Naive thymus-derived CD8-positive, alpha-beta T cell (primary cell): ENCODE measurements at regions not wholly inside any gene's neighbourhood (a gene's known extent, or its start where the extent isn't known, plus 50 kb on each side); places are given as distances from the start of the nearest gene placed in this dataset.

Experiments
- ATAC-seq, 2 donors: fragments of 150-1000 bp; cut with Tn5 transposase in 1 of 2; sonication (Bioruptor Pico), chemical (Tn5 transposase) in 1 of 2; 1 replicate in 1 of 2; 2 replicates in 1 of 2; pipeline ENCODE4 v1.10.0; 2021; ENCODE audit warnings: mild to moderate bottlenecking in 2 of 2, moderate library complexity in 2 of 2
- POLR2A ChIA-PET: fragments of 350-600 bp; sonication (Branson Sonifier 250); formaldehyde crosslinking; loops from one replicate; lab custom pipeline; 2021; ENCODE audit warnings: antibody characterized with exemption; lab: Charles Lee
- DNase-seq, 10 donors: peaks; one replicate each; pipeline versions ENCODE4 v3.0.0 to v3.0.0-alpha.2; 2020 to 2022
- H3K27ac Mint-ChIP-seq, 10 donors: one replicate each; pipeline ENCODE4 v1.8.0; 2020 to 2022; ENCODE audit warnings: mild to moderate bottlenecking in 10 of 10, mixed read lengths in 10 of 10, moderate library complexity in 4 of 10, inconsistent platforms in 1 of 10
- H3K27me3 Mint-ChIP-seq, 5 donors: one replicate each; pipeline ENCODE4 v1.8.0; 2021 to 2022; ENCODE audit warnings: mixed read lengths in 5 of 5
- H3K36me3 Mint-ChIP-seq, 3 donors: one replicate each; pipeline ENCODE4 v1.8.0; 2020 to 2022; ENCODE audit warnings: mixed read lengths in 3 of 3, mild to moderate bottlenecking in 2 of 3, inconsistent platforms in 1 of 3
- H3K4me1 Mint-ChIP-seq, 4 donors: one replicate each; pipeline ENCODE4 v1.8.0; 2021 to 2022; ENCODE audit warnings: mixed read lengths in 4 of 4
- H3K4me3 Mint-ChIP-seq, 10 donors: one replicate each; pipeline ENCODE4 v1.8.0; 2020 to 2022; ENCODE audit warnings: mild to moderate bottlenecking in 10 of 10, mixed read lengths in 10 of 10, moderate library complexity in 6 of 10, inconsistent platforms in 1 of 10
- H3K9me3 Mint-ChIP-seq, 9 donors: one replicate each; pipeline ENCODE4 v1.8.0; 2020 to 2022; ENCODE audit warnings: mixed read lengths in 9 of 9, mild to moderate bottlenecking in 3 of 9, inconsistent platforms in 1 of 9, moderate library complexity in 1 of 9

DNA sequence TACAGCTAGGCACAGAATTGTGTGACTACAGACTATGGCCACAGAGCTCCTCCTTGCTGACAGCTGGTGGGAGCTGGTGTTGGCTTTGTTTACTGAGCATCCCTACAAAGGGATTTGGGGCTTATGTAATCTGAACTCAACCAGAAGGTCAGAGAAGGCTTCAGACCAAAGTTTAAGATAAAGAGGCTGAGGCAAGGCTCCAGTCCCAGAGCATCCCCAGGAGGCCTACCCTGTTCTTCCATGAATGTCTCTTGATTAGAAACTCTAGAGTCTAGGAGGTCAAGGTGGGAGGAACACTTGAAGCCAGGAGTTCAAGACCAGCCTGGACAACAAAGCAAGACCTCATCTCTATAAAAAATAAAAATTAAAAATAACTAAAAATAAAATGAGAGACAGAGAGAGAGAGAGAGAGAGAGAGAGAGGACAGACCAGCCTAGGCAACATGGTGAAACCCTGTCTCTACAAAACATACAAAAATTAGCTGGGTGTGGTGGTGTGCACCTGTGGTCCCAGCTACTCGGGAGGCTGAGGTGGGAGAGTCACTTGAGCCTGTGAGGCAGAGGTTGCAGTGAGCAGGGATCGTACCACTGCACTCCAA lies 125.5 kb upstream of the SERPIND1 start:
- POLR2A ChIA-PET = no interaction called here
- no peak overlapping the region for H3K27ac Mint-ChIP-seq

DNA sequence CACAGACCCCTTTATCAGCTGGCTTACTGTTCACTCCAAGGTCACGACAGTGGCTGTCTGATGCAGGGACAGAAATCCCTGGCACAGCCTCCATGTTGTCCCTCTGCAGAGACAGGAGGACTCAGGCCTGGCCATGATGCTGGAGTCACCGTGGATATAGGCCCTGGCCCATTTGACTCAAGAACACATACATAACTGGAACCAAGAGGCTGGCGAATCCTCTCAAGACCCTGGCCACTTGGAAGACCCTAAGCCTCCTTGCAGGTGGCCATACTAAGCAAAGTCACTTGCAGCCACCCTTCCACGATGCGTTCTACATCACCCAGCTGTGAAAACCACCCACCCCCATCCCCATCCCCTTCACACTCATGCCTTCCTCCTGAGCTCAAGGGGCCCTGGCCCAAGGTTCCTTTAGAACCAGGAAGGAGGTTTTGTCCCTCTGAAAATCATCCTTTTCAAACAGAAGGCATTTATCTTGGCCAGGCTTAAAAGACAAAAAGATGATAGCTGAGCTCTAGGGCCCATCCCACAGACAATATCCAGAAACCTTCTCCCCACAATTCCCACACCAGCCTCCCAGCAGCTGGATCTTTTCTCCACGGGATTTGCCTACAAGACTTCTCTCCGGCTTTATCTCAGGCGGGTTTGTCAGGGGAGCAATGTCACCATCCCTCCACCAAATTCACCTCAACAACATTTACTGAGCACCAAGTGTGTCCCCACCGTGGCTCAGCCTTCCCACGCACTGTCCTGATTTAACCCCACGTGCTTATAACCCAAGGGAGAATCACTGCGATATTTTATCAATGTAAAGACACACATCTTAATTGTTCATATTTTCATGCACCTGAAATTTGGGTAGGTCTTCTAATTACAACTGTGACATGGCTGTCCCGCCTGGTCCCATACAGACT lies 123.4 kb upstream of the SERPIND1 start:
- Mint-ChIP-seq H3K27ac (no peak overlapping the region), H3K4me1 (peaks cover 0 to 3% (median 0%) of the 10 kb centered on the region in 4 donors), H3K4me3 (no peak overlapping the region), H3K27me3 (peaks cover 0 to 2% (median 0%) of the 10 kb centered on the region in 5 donors), H3K9me3 (no peaks in the 10 kb centered on the region), H3K36me3 (no peaks in the 10 kb centered on the region)
- POLR2A ChIA-PET = no interaction called here
- ATAC-seq = no peak
- no peak for DNase-seq

More for the DNA sequence above, 125.5 kb upstream of the SERPIND1 start:
- H3K36me3 Mint-ChIP-seq = no peaks in the 10 kb centered on the region
- H3K4me1 Mint-ChIP-seq = peaks cover 0 to 3% (median 0%) of the 10 kb centered on the region in 4 donors
- peaks cover 0 to 2% (median 0%) of the 10 kb centered on the region in 5 donors for H3K27me3 Mint-ChIP-seq
- no peak for DNase-seq
- no peak for ATAC-seq
- H3K4me3 Mint-ChIP-seq = no peak overlapping the region
- H3K9me3 Mint-ChIP-seq = no peaks in the 10 kb centered on the region

DNA sequence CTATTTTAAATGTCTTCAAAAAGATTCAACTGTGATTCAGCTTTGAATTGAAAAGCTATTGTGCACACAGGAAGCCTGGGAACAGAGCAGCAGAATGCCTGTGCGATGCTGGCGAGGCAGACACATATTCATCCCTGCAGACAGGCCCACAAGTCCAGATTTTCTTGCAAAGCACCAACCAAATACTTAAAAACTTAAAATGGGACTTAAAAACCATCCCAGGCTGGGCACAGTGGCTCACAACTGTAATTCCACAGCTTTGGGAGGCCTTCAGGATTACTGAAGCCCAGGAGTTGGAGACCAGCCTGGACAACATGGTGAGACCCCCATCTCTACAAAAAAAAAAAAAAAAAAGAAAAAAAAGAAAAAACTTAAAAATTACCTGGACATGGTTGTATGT lies 122.6 kb upstream of the SERPIND1 start:
- Mint-ChIP-seq H3K27me3 (peaks cover 0 to 2% (median 0%) of the 10 kb centered on the region in 5 donors), H3K4me1 (no peaks in the 10 kb centered on the region), H3K27ac (peak overlapping the region in 1 of 10 donors; percentile 7), H3K36me3 (no peaks in the 10 kb centered on the region), H3K9me3 (no peaks in the 10 kb centered on the region), H3K4me3 (no peak overlapping the region)
- DNase-seq (no peak), ATAC-seq (no peak)
- POLR2A ChIA-PET = no interaction called here

DNA sequence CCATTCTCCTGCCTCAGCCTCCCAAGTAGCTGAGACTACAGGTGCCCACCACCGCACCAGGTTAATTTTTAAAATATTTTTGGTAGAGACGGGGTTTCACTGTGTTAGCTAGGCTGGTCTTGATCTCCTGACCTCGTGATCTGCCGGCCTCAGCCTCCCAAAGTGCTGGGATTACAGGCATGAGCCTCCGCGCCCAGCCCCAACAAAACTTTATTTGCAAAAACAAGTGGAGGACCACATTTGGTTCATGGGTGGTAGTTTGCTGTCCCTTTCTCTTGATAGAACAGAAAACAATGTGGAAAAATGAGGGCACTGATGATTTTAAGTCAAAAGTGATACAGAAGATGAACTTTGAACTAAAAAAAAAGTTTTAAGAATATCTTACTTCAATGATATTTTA lies 121.8 kb upstream of the SERPIND1 start:
- POLR2A ChIA-PET = no interaction called here
- H3K4me1 Mint-ChIP-seq = no peaks in the 10 kb centered on the region

DNA sequence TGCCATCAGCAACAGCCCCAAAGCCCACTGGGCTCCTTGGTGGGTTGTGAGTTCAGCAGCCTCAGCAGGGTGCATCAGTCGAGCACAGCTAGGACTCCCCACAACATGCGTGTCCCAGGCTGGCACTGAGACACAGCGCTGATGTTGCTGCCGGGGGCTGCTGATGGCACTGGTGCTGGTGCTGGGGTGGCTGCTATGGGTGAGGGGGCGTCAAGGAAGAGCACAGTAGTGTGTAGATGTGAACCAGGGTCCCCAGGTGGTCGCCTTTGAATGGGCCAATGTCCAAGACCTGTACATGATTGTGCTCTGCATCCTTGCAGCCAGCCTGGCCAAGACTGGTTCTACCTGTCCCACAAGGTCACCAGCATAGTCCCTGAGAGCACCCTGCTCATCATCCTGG lies 121.3 kb upstream of the SERPIND1 start:
- DNase-seq = no peak
- ATAC-seq = no peak
- Mint-ChIP-seq H3K27me3 (no peaks in the 10 kb centered on the region), H3K4me3 (no peak overlapping the region), H3K36me3 (no peaks in the 10 kb centered on the region), H3K9me3 (no peaks in the 10 kb centered on the region), H3K27ac (no peak overlapping the region), H3K4me1 (no peaks in the 10 kb centered on the region)
- POLR2A ChIA-PET = no interaction called here

More for the DNA sequence above, 121.8 kb upstream of the SERPIND1 start:
- no peak for ATAC-seq
- no peaks in the 10 kb centered on the region for H3K9me3 Mint-ChIP-seq
- H3K36me3 Mint-ChIP-seq = no peaks in the 10 kb centered on the region
- DNase-seq = no peak
- H3K27me3 Mint-ChIP-seq = no peaks in the 10 kb centered on the region
- no peak overlapping the region for H3K27ac Mint-ChIP-seq
- H3K4me3 Mint-ChIP-seq = no peak overlapping the region

DNA sequence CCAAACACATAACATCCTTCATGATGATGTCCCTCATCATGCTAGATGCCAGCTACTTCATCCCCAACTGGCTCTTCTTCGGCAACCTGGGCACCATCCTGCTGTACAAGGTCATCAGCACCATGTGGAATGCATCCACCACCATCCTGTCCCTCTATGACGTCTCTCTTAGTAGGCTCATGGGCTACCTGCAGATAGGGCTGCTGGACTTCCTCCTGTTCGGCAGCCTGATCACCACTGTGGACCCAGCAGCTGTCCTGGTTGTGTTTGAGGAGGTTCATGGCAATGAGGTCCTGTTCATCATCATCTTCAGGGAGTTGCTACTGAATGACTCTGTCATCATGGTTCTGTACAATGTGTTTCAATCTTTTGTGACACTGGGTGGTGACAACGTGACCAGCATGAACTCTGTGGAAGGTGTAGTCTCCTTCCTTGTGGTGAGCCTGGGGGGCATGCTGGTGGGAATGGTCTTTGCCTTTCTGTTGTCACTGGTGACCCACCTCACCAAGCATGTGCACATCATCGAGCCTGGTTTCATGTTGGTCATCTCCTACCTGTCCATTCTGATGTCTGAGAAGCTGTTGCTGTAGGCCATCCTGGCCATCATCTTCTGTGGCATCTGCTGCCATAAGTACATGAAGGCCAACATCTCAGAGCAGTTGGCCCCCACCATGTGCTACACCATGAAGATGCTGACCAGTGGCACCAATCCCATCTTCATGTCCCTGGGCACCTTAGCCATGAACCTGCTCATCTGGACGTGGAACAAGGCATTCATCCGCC lies 120.7 kb upstream of the SERPIND1 start:
- no peaks in the 10 kb centered on the region for H3K27me3 Mint-ChIP-seq
- no peaks in the 10 kb centered on the region for H3K36me3 Mint-ChIP-seq
- ATAC-seq (no peak), DNase-seq (no peak)
- POLR2A ChIA-PET = no interaction called here
- no peak overlapping the region for H3K27ac Mint-ChIP-seq
- no peaks in the 10 kb centered on the region for H3K4me1 Mint-ChIP-seq
- H3K4me3 Mint-ChIP-seq = no peak overlapping the region
- H3K9me3 Mint-ChIP-seq = no peaks in the 10 kb centered on the region

DNA sequence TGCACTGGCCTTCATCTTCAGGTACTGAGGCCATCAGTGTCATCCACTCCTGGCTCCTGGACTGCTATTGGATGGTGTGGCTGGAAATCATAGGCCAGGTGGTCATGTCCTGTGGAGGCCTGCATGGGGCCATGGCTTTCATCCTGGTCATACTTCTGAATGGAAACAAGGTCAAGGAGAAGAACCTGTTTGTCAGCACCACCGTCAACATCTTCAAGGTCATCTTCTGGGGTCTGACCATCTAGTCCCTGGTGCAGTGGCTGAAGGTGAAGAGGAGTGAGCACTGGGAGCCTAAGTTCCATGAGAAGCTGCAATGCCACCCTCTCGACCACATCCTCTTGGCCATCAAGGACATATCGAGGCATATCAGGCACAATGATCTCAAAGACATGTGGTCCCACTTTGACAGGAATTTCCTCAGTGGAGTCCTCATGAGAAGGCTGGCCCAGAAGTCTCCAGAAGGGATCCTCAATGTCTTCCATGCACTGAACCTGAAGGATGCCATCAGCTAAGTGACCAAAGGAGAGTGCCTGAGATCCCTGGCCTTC lies 120.0 kb upstream of the SERPIND1 start:
- Mint-ChIP-seq H3K4me3 (no peak overlapping the region), H3K4me1 (no peaks in the 10 kb centered on the region), H3K27ac (no peak overlapping the region), H3K36me3 (no peaks in the 10 kb centered on the region), H3K9me3 (no peaks in the 10 kb centered on the region), H3K27me3 (no peaks in the 10 kb centered on the region)
- DNase-seq (no peak), ATAC-seq (no peak)
- POLR2A ChIA-PET = no interaction called here

DNA sequence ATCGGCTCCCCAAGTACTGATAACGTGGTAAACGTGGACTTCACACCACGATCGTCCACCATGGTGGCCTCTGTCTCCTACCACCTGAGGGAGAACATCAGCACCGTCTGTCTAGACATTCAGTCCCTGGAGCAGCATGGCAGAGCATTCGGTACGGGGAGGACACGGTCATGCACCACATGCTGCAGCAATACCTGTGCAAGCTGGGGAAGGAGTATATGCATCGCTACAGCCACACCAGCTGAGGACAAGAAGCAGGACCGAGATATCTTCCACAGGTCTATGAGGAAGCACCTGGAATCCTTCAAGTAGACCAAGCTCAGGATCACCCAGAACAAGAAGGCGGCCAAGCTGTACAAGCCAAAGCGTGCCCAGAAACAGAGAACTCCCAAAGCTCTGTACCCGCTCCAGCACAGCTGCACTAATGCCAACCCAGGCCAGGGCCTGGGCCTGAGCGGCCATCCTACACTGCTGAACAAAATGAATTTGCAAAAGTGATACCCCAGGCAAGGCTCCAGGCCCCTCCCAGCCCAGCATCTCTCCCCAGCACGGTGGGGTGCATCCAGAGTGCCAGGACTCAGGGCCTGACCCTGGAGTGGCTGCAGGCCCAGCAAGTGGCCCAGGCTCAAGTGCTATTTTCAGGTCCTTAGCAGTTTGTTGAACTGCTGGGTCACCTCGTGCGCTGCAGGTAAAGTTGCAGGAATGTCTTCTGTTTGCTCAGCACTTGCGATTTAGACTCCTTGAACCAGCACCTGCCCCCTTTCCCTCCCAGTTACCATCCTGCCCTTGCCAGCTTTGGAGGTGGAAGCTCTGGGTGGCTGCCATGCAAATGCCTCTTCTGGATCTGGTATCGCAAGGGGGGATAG lies 119.3 kb upstream of the SERPIND1 start:
- DNase-seq (no peak), ATAC-seq (no peak)
- Mint-ChIP-seq H3K4me1 (no peaks in the 10 kb centered on the region), H3K4me3 (no peak overlapping the region), H3K9me3 (no peaks in the 10 kb centered on the region), H3K36me3 (no peaks in the 10 kb centered on the region), H3K27ac (no peak overlapping the region), H3K27me3 (no peaks in the 10 kb centered on the region)
- POLR2A ChIA-PET = no interaction called here

DNA sequence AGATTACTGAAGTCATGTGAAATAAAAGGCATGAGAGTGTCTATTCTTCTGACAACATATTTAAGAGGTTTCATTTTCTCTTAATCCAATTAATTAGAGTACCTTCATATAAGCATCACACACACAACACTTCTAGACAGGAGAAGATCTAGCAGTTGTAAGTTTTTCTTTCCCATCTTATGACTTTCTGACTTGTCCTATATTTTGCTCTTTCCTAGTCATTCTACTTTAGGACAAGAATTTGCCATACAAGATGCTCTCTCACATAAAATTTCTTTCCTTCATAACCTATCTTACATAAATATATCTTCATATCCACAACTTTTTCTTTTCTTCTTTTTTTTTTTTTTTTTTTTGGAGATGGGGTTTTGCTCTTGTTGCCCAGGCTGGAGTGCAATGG lies 118.3 kb upstream of the SERPIND1 start:
- no peak for DNase-seq
- Mint-ChIP-seq H3K4me3 (no peak overlapping the region), H3K9me3 (no peaks in the 10 kb centered on the region), H3K4me1 (no peaks in the 10 kb centered on the region), H3K36me3 (no peaks in the 10 kb centered on the region), H3K27me3 (no peaks in the 10 kb centered on the region), H3K27ac (no peak overlapping the region)
- POLR2A ChIA-PET = no interaction called here
- no peak for ATAC-seq

DNA sequence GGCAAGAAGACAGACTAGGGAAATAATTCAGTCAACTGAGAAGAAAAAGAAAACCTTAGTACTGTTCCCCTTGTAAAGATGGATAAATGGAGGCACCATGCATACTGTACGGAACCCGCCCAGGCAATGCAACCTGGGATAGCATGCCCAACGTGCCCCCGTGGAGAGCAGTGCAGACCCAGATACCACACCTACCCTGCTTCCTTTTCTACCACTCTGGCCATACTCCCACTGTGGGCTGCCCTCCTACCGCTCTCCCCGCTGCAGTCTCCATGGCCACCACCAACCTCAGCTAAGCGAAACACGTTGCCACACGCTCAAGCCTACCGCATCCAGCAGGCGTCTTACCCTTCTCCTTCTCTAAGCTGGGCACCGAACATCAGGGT lies 117.4 kb upstream of the SERPIND1 start:
- Mint-ChIP-seq H3K27me3 (peaks cover 0 to 3% (median 0%) of the 10 kb centered on the region in 5 donors), H3K4me1 (peaks cover 0 to under 1% (median 0%) of the 10 kb centered on the region in 4 donors), H3K4me3 (no peak overlapping the region), H3K27ac (peak overlapping the region in 1 of 10 donors; percentile 47), H3K36me3 (no peaks in the 10 kb centered on the region), H3K9me3 (no peaks in the 10 kb centered on the region)
- no peak for ATAC-seq
- no peak for DNase-seq
- POLR2A ChIA-PET = no interaction called here

DNA sequence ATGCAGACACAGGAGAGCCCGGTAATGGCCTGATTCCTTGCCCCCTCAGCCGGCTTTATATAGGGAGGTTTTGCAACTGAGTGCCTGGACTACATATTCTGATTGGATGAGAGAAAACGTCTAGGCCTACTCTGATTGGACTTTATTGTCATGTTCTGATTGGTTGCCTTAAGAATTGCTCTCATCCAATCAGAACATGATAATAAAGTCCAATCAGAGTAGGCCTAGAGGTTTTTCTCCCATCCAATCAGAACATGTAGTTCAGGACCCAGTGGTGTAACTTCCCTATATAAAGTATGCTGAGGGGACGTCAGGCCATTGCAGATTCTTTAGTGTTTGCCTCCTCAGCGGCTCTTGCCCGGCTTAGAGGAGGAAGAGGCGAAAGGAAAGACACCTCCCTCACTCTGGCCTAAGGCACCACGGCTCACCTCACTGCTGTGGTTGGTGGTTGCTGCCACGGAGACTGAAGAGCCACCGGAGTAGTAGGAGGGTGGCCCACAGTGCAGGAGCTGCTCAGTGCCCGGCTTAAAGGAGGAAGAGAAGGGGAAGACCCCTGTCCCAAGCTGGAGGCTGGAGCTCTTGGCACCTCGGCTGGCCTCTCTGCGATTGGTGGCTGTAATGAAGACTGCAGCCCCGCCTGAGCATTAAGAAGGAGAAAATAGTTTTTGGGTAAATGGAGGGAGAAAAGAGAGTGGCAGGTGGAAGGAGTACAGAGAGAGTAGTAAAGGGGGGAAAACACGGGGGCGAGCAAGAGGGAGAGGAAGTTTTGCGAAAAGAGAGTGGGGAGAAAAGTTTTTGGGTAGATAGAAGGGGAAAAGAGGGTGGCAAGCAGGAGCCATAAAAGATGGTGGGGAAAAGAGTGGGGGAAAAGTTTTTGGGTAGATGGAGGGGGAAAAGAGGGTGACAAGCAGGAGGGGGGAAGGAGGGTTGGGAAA lies 116.7 kb upstream of the SERPIND1 start:
- peak overlapping the region in 2 of 10 donors; percentile 47 to 65 for H3K27ac Mint-ChIP-seq
- H3K27me3 Mint-ChIP-seq = peaks cover 0 to 5% (median 0%) of the 10 kb centered on the region in 5 donors
- POLR2A ChIA-PET = no interaction called here
- no peaks in the 10 kb centered on the region for H3K36me3 Mint-ChIP-seq
- H3K9me3 Mint-ChIP-seq = no peaks in the 10 kb centered on the region
- ATAC-seq (no peak), DNase-seq (no peak)
- H3K4me1 Mint-ChIP-seq = peaks cover 0 to 2% (median 0%) of the 10 kb centered on the region in 4 donors
- H3K4me3 Mint-ChIP-seq = no peak overlapping the region
